CD8-positive, alpha-beta memory T cell (primary cell): ENCODE measurements at regions not wholly inside any gene's neighbourhood (a gene's known extent, or its start where the extent isn't known, plus 50 kb on each side); places are given as distances from the start of the nearest gene placed in this dataset.

ENCODE experiments used
- CTCF ChIA-PET: fragments of 350-600 bp; sonication (Branson Sonifier 250); formaldehyde crosslinking; loops from one replicate; lab custom pipeline; 2021; ENCODE audit warnings: antibody characterized with exemption; lab: Charles Lee
- POLR2A ChIA-PET: fragments of 350-600 bp; sonication (Branson Sonifier 250); formaldehyde crosslinking; loops from one replicate; lab custom pipeline; 2021; ENCODE audit warnings: antibody characterized with exemption; lab: Charles Lee
- DNase-seq, 5 donors: peaks; one replicate each; pipeline versions ENCODE4 v3.0.0 to v3.0.0-alpha.2; 2020 to 2022; ENCODE audit warnings: mixed read lengths in 1 of 5
- H3K27ac ChIP-seq: one replicate; pipeline ENCODE4 v1.7.0; 2013; ENCODE audit warnings: low read depth, mild to moderate bottlenecking, low read length, moderate library complexity
- H3K27me3 ChIP-seq: 2 replicates; pipeline ENCODE4 v1.7.0; 2013; ENCODE audit warnings: low read length, mild to moderate bottlenecking; ENCODE audit not compliant: insufficient read depth, poor library complexity, severe bottlenecking
- H3K36me3 ChIP-seq: 2 replicates; pipeline ENCODE4 v1.7.0; 2013; ENCODE audit warnings: mild to moderate bottlenecking, low read length, moderate library complexity; ENCODE audit not compliant: insufficient read depth
- H3K4me1 ChIP-seq: 2 replicates; pipeline ENCODE4 v1.7.0; 2013; ENCODE audit warnings: mild to moderate bottlenecking, low read length, moderate library complexity; ENCODE audit not compliant: insufficient read depth
- H3K4me3 ChIP-seq: 2 replicates; pipeline ENCODE4 v1.7.0; 2013; ENCODE audit warnings: mild to moderate bottlenecking, low read length
- H3K9me3 ChIP-seq: 2 replicates; pipeline ENCODE4 v1.7.0; 2013; ENCODE audit warnings: mild to moderate bottlenecking, low read length
- H3K27ac Mint-ChIP-seq, 8 donors: one replicate each; pipeline ENCODE4 v1.8.0; 2020 to 2021; ENCODE audit warnings: mixed read lengths in 8 of 8, mild to moderate bottlenecking in 6 of 8, inconsistent platforms in 3 of 8, moderate library complexity in 3 of 8
- H3K27me3 Mint-ChIP-seq, 2 donors: one replicate each; pipeline ENCODE4 v1.8.0; 2020 to 2021; ENCODE audit warnings: mixed read lengths in 2 of 2, mild to moderate bottlenecking in 1 of 2, moderate library complexity in 1 of 2
- H3K36me3 Mint-ChIP-seq, 3 donors: one replicate each; pipeline ENCODE4 v1.8.0; 2020 to 2021; ENCODE audit warnings: mixed read lengths in 3 of 3, inconsistent platforms in 1 of 3, mild to moderate bottlenecking in 1 of 3
- H3K4me1 Mint-ChIP-seq, 3 donors: one replicate each; pipeline ENCODE4 v1.8.0; 2020 to 2021; ENCODE audit warnings: mixed read lengths in 3 of 3, inconsistent platforms in 1 of 3, mild to moderate bottlenecking in 1 of 3
- H3K4me3 Mint-ChIP-seq, 7 donors: one replicate each; pipeline ENCODE4 v1.8.0; 2020 to 2021; ENCODE audit warnings: mixed read lengths in 7 of 7, mild to moderate bottlenecking in 6 of 7, moderate library complexity in 4 of 7, inconsistent platforms in 2 of 7
- H3K9me3 Mint-ChIP-seq, 5 donors: one replicate each; pipeline ENCODE4 v1.8.0; 2020 to 2022; ENCODE audit warnings: mixed read lengths in 5 of 5, mild to moderate bottlenecking in 3 of 5, moderate library complexity in 2 of 5, inconsistent platforms in 1 of 5

GRCh38 chr6:141744194-141744925, 388.4 kb upstream of the GJE1 start:
- H3K4me3 ChIP-seq: no peak overlapping the region
- no peaks in the 10 kb centered on the region for H3K27me3 ChIP-seq
- no peaks in the 10 kb centered on the region for H3K9me3 ChIP-seq
- no peak overlapping the region for H3K27ac ChIP-seq
- DNase-seq: no peak
- no peaks in the 10 kb centered on the region for H3K4me1 ChIP-seq
- Mint-ChIP-seq H3K9me3 (peaks cover 0 to 5% (median 2%) of the 10 kb centered on the region in 5 donors), H3K36me3 (peaks cover 0 to 8% (median 3%) of the 10 kb centered on the region in 3 donors), H3K4me1 (peaks cover 11 to 20% (median 12%) of the 10 kb centered on the region in 3 donors), H3K4me3 (no peak overlapping the region), H3K27ac (peak overlapping the region in 1 of 8 donors; percentile 29), H3K27me3 (peaks cover 0 to 7% of the 10 kb centered on the region in 2 donors)
- H3K36me3 ChIP-seq: no peaks in the 10 kb centered on the region
- CTCF ChIA-PET: no interaction called here
- POLR2A ChIA-PET: no interaction called here

GRCh38 chr6:141736104-141736503, 396.6 kb upstream of the GJE1 start:
- POLR2A ChIA-PET: no interaction called here
- H3K27ac Mint-ChIP-seq: no peak overlapping the region
- H3K36me3 Mint-ChIP-seq: peaks cover 0 to 3% (median 0%) of the 10 kb centered on the region in 3 donors

GRCh38 chr6:141735126-141735525, 397.6 kb upstream of the GJE1 start:
- Histone ChIP-seq H3K27ac (no peak overlapping the region), H3K9me3 (no peaks in the 10 kb centered on the region), H3K4me3 (no peak overlapping the region), H3K4me1 (no peaks in the 10 kb centered on the region), H3K27me3 (no peaks in the 10 kb centered on the region), H3K36me3 (no peaks in the 10 kb centered on the region)
- Mint-ChIP-seq H3K4me3 (no peak overlapping the region), H3K4me1 (peaks cover 0 to 12% (median 2%) of the 10 kb centered on the region in 3 donors), H3K27ac (no peak overlapping the region), H3K27me3 (no peaks in the 10 kb centered on the region), H3K36me3 (no peaks in the 10 kb centered on the region), H3K9me3 (no peaks in the 10 kb centered on the region)
- ChIA-PET CTCF (no interaction called here), POLR2A (no interaction called here)
- DNase-seq: no peak

More at GRCh38 chr6:141736104-141736503, 396.6 kb upstream of the GJE1 start:
- Mint-ChIP-seq H3K4me1 (peaks cover 0 to 12% (median 2%) of the 10 kb centered on the region in 3 donors), H3K9me3 (no peaks in the 10 kb centered on the region), H3K27me3 (peaks cover 0 to 4% of the 10 kb centered on the region in 2 donors), H3K4me3 (no peak overlapping the region)
- Histone ChIP-seq H3K36me3 (no peaks in the 10 kb centered on the region), H3K9me3 (no peaks in the 10 kb centered on the region), H3K4me3 (no peak overlapping the region), H3K27ac (no peak overlapping the region), H3K4me1 (no peaks in the 10 kb centered on the region), H3K27me3 (no peaks in the 10 kb centered on the region)
- CTCF ChIA-PET: no interaction called here
- DNase-seq: no peak

- Histone ChIP-seq H3K4me3 (no peak overlapping the region), H3K27me3 (no peaks in the 10 kb centered on the region), H3K36me3 (no peaks in the 10 kb centered on the region), H3K27ac (no peak overlapping the region), H3K9me3 (no peaks in the 10 kb centered on the region), H3K4me1 (no peaks in the 10 kb centered on the region)
- Mint-ChIP-seq H3K27ac (no peak overlapping the region), H3K27me3 (no peaks in the 10 kb centered on the region), H3K36me3 (no peaks in the 10 kb centered on the region), H3K4me3 (no peak overlapping the region), H3K9me3 (no peaks in the 10 kb centered on the region), H3K4me1 (peaks cover 0 to 12% (median 2%) of the 10 kb centered on the region in 3 donors)
- CTCF ChIA-PET: no interaction called here
- no peak for DNase-seq
- POLR2A ChIA-PET: no interaction called here
These were observed 398.5 kb upstream of the GJE1 start for GRCh38 chr6:141734071-141734840.

GRCh38 chr6:141729146-141729545, 403.6 kb upstream of the GJE1 start:
- H3K4me3 ChIP-seq: no peak overlapping the region
- no peaks in the 10 kb centered on the region for H3K9me3 ChIP-seq
- no peak overlapping the region for H3K27ac Mint-ChIP-seq
- no peaks in the 10 kb centered on the region for H3K36me3 Mint-ChIP-seq
- no peaks in the 10 kb centered on the region for H3K27me3 Mint-ChIP-seq
- no peak overlapping the region for H3K27ac ChIP-seq
- no peaks in the 10 kb centered on the region for H3K27me3 ChIP-seq
- no peaks in the 10 kb centered on the region for H3K4me1 ChIP-seq
- peaks cover 0 to 11% (median 2%) of the 10 kb centered on the region in 3 donors for H3K4me1 Mint-ChIP-seq
- no peaks in the 10 kb centered on the region for H3K9me3 Mint-ChIP-seq
- no peak for DNase-seq
- H3K36me3 ChIP-seq: no peaks in the 10 kb centered on the region
- ChIA-PET POLR2A (no interaction called here), CTCF (no interaction called here)
- H3K4me3 Mint-ChIP-seq: no peak overlapping the region

GRCh38 chr6:141728330-141728729, 404.4 kb upstream of the GJE1 start:
- H3K9me3 Mint-ChIP-seq: no peaks in the 10 kb centered on the region
- Histone ChIP-seq H3K4me1 (no peaks in the 10 kb centered on the region), H3K27me3 (no peaks in the 10 kb centered on the region), H3K9me3 (no peaks in the 10 kb centered on the region), H3K36me3 (no peaks in the 10 kb centered on the region), H3K27ac (no peak overlapping the region), H3K4me3 (no peak overlapping the region)
- POLR2A ChIA-PET: no interaction called here
- H3K36me3 Mint-ChIP-seq: no peaks in the 10 kb centered on the region
- no peak overlapping the region for H3K27ac Mint-ChIP-seq
- no peaks in the 10 kb centered on the region for H3K27me3 Mint-ChIP-seq
- peak overlapping the region in 1 of 7 donors; percentile 17 for H3K4me3 Mint-ChIP-seq
- no peak for DNase-seq
- peaks cover 0 to 11% (median 2%) of the 10 kb centered on the region in 3 donors for H3K4me1 Mint-ChIP-seq
- CTCF ChIA-PET: no interaction called here

GRCh38 chr6:141726248-141726647, 406.5 kb upstream of the GJE1 start:
- H3K4me3 ChIP-seq: no peak overlapping the region
- POLR2A ChIA-PET: no interaction called here
- H3K9me3 ChIP-seq: no peaks in the 10 kb centered on the region
- Mint-ChIP-seq H3K27me3 (no peaks in the 10 kb centered on the region), H3K4me3 (no peak overlapping the region), H3K4me1 (peaks cover 0 to 11% (median 2%) of the 10 kb centered on the region in 3 donors), H3K9me3 (peaks cover 0 to 2% (median 0%) of the 10 kb centered on the region in 5 donors), H3K36me3 (no peaks in the 10 kb centered on the region), H3K27ac (no peak overlapping the region)
- H3K27ac ChIP-seq: no peak overlapping the region
- no peaks in the 10 kb centered on the region for H3K4me1 ChIP-seq
- CTCF ChIA-PET: no interaction called here
- no peaks in the 10 kb centered on the region for H3K27me3 ChIP-seq
- H3K36me3 ChIP-seq: no peaks in the 10 kb centered on the region
- DNase-seq: no peak

- no peak overlapping the region for H3K27ac Mint-ChIP-seq
These were observed 408.0 kb upstream of the GJE1 start for GRCh38 chr6:141724731-141725130.

More at GRCh38 chr6:141724731-141725130, 408.0 kb upstream of the GJE1 start:
- ChIA-PET CTCF (no interaction called here), POLR2A (no interaction called here)
- Histone ChIP-seq H3K4me3 (no peak overlapping the region), H3K36me3 (no peaks in the 10 kb centered on the region), H3K4me1 (no peaks in the 10 kb centered on the region), H3K27ac (no peak overlapping the region), H3K27me3 (no peaks in the 10 kb centered on the region), H3K9me3 (no peaks in the 10 kb centered on the region)
- no peak for DNase-seq
- Mint-ChIP-seq H3K36me3 (no peaks in the 10 kb centered on the region), H3K4me1 (peaks cover 0 to 11% (median 2%) of the 10 kb centered on the region in 3 donors), H3K27me3 (no peaks in the 10 kb centered on the region), H3K9me3 (peaks cover 0 to 2% (median 0%) of the 10 kb centered on the region in 5 donors), H3K4me3 (no peak overlapping the region)
